ENCODE measurements at regions not wholly inside any gene's neighbourhood (a gene's known extent, or its start where the extent isn't known, plus 50 kb on each side); places are given as distances from the start of the nearest gene placed in this dataset.

- DNase-seq, result peak; percentile 46
These were observed 59.1 kb upstream of the GRPEL1 start for GRCh38 chr4:7126981-7127380.

GRCh38 chr4:7124689-7125442, 57.0 kb upstream of the GRPEL1 start:
- DNase-seq, result no peak

- DNase-seq, result no peak
These were observed 54.2 kb upstream of the GRPEL1 start for GRCh38 chr4:7121866-7122653.

GRCh38 chr4:7121174-7121573, 53.3 kb upstream of the GRPEL1 start:
- DNase-seq, result no peak

- DNase-seq, result no peak
These were observed 52.5 kb upstream of the GRPEL1 start for GRCh38 chr4:7120341-7120740.

- no peak for DNase-seq
These were observed 50.4 kb upstream of the GRPEL1 start for GRCh38 chr4:7118013-7118832.

Measured in islet precursor cell (in vitro differentiated cells).